Tibial nerve (tissue), 4 donors: ENCODE measurements at regions not wholly inside any gene's neighbourhood (a gene's known extent, or its start where the extent isn't known, plus 50 kb on each side); places are given as distances from the start of the nearest gene placed in this dataset.

Source experiments
- DNase-seq, 2 donors: peaks; one replicate each; pipeline ENCODE4 v3.0.0-alpha.2; 2019; ENCODE audit warnings: low spot score in 2 of 2
- H3K27ac ChIP-seq, 4 donors: fragments of 200-600 bp; sonication (generic) in 3 of 4; one replicate each; pipeline ENCODE4 v1.5.1; 2017 to 2019; ENCODE audit warnings: mild to moderate bottlenecking in 1 of 4
- H3K27me3 ChIP-seq, 2 donors: fragments of 200-600 bp; sonication (generic) in 1 of 2; one replicate each; pipeline versions ENCODE4 v1.5.1 to v1.6.0; 2017 to 2019
- H3K36me3 ChIP-seq, 3 donors: fragments of 200-600 bp; sonication (generic); one replicate each; pipeline ENCODE4 v1.5.1; 2018 to 2019
- H3K4me1 ChIP-seq, 4 donors: fragments of 200-600 bp; sonication (generic) in 3 of 4; one replicate each; pipeline ENCODE4 v1.5.1; 2017 to 2019
- H3K4me3 ChIP-seq, 4 donors: fragments of 200-600 bp; sonication (generic) in 3 of 4; one replicate each; pipeline ENCODE4 v1.5.1; 2017 to 2019; ENCODE audit warnings: mild to moderate bottlenecking in 1 of 4, moderate library complexity in 1 of 4
- H3K9me3 ChIP-seq, 4 donors: fragments of 200-600 bp; sonication (generic) in 3 of 4; one replicate each; pipeline ENCODE4 v1.5.1; 2017 to 2019
- EP300 ChIP-seq, 2 donors: sonication (generic); formaldehyde crosslinking; IDR thresholded peaks; one replicate each; pipeline ENCODE4 v1.6.1; 2017; ENCODE audit warnings: antibody characterized with exemption in 2 of 2, mild to moderate bottlenecking in 1 of 2
- POLR2A ChIP-seq, 2 donors: fragments of 450-650 bp; IDR thresholded peaks; one replicate each; pipeline ENCODE4 v1.6.1; 2017; ENCODE audit warnings: antibody characterized with exemption in 2 of 2, mild to moderate bottlenecking in 2 of 2, moderate library complexity in 2 of 2
- WGBS, 2 donors: methylation state at CpG; one replicate each; pipeline ENCODE4 v1.1.5; 2018; 5-methylcytosine and 5-hydroxymethylcytosine counted together
- TF ChIP-seq, protein P1 (sequence below), 5 experiments: fragments of 200-600 bp in 3 of 5; fragments of 450-650 bp in 2 of 5; sonication (generic) in 3 of 5; IDR thresholded peaks; one replicate each; pipeline ENCODE4 v1.5.1; 2016 to 2019; ENCODE audit warnings: antibody characterized with exemption in 5 of 5, mild to moderate bottlenecking in 3 of 5, moderate library complexity in 2 of 5

DNA sequence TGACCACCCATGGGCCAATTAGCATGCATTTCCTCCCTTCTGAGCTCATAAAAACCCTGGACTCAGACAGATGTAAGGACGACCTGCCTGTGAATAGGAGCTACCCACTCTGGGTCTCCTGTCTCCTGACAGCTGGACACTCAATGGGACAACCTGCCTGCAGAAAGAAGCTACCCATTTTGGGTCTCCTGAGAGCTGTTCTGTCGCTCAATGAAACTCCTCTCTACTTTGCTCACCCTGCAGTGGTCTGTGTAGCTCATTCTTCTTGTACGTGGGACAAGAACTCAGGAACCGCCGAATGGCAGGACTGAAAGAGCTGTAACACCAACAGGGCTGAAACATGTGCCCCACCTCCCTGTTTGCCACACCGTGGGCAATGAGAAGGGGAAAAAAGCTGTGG, 60.3 kb upstream of the DYNC1I2 start:
- H3K27me3 ChIP-seq = no peaks in the 10 kb centered on the region
- no peak for DNase-seq
- TF ChIP-seq POLR2A (IDR thresholded peaks at IDR 0.05) = no peak
- TF ChIP-seq, protein P1, sequence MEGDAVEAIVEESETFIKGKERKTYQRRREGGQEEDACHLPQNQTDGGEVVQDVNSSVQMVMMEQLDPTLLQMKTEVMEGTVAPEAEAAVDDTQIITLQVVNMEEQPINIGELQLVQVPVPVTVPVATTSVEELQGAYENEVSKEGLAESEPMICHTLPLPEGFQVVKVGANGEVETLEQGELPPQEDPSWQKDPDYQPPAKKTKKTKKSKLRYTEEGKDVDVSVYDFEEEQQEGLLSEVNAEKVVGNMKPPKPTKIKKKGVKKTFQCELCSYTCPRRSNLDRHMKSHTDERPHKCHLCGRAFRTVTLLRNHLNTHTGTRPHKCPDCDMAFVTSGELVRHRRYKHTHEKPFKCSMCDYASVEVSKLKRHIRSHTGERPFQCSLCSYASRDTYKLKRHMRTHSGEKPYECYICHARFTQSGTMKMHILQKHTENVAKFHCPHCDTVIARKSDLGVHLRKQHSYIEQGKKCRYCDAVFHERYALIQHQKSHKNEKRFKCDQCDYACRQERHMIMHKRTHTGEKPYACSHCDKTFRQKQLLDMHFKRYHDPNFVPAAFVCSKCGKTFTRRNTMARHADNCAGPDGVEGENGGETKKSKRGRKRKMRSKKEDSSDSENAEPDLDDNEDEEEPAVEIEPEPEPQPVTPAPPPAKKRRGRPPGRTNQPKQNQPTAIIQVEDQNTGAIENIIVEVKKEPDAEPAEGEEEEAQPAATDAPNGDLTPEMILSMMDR (IDR thresholded peaks at IDR 0.05) = no peak
- no peak for TF ChIP-seq EP300 (IDR thresholded peaks at IDR 0.05)
- no peak overlapping the region for H3K4me3 ChIP-seq
- no peaks in the 10 kb centered on the region for H3K4me1 ChIP-seq
- 79 to 89% methylated on average over 6 of the region's 6 CpGs for WGBS, 2 donors
- H3K9me3 ChIP-seq = peaks cover 0 to 39% (median 5%) of the 10 kb centered on the region in 4 donors
- H3K36me3 ChIP-seq = no peaks in the 10 kb centered on the region
- H3K27ac ChIP-seq = no peak overlapping the region

DNA sequence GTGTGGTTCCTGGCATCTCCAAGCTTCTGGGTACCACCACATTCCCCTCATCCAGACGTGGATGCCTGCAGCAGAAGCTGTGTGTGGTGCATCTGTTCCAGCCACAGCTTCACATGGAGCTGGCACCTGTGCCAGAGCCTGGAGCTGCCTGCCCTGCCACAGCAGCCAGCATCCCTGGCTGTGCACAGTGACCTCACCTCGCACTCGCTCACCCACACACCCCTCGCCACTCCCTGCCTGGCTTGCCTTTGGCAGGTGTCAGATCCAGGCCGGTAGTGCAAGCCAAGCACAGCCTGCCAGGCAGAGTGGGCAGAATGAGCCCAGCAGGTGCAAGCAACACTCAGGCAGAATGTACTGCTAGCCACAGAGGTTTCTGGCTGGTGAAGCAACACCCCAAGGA, 59.9 kb upstream of the DYNC1I2 start:
- Histone ChIP-seq H3K4me1 (no peaks in the 10 kb centered on the region), H3K27me3 (no peaks in the 10 kb centered on the region), H3K27ac (no peak overlapping the region), H3K4me3 (no peak overlapping the region), H3K36me3 (no peaks in the 10 kb centered on the region), H3K9me3 (peaks cover 0 to 44% (median 6%) of the 10 kb centered on the region in 4 donors)
- no peak for DNase-seq
- no peak for TF ChIP-seq EP300 (IDR thresholded peaks at IDR 0.05)
- no peak for TF ChIP-seq POLR2A (IDR thresholded peaks at IDR 0.05)
- TF ChIP-seq, protein P1 (IDR thresholded peaks at IDR 0.05) = no peak
- 88 to 91% methylated on average over 5 of the region's 5 CpGs for WGBS, 2 donors

DNA sequence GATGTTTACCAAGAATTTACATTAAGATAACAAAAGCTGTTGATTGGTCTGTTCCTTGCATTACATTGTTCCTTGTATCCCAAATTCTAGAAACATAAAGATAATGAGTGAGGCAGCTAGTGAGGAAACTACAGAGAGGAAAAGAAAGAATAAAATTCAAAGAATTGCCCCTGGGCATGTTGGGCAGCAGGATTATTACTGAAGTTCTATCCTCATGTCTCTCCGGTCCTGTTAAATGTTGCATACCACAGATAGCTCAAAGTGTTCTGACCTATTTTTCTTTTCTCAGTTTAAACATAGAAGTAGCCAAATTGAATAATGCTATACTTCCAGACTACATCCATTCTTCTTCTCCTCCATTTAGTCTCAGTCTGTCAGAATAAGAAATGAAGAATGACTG, 58.2 kb upstream of the DYNC1I2 start:
- Histone ChIP-seq H3K9me3 (peaks cover 0 to 54% (median 6%) of the 10 kb centered on the region in 4 donors), H3K4me3 (no peak overlapping the region), H3K27ac (no peak overlapping the region), H3K36me3 (no peaks in the 10 kb centered on the region), H3K4me1 (no peaks in the 10 kb centered on the region), H3K27me3 (no peaks in the 10 kb centered on the region)
- TF ChIP-seq POLR2A (IDR thresholded peaks at IDR 0.05) (no peak), EP300 (IDR thresholded peaks at IDR 0.05) (no peak)
- TF ChIP-seq, protein P1 (IDR thresholded peaks at IDR 0.05) = no peak
- no peak for DNase-seq
- WGBS, 2 donors = 60 to 63% methylated on average over 1 of the region's 1 CpG

DNA sequence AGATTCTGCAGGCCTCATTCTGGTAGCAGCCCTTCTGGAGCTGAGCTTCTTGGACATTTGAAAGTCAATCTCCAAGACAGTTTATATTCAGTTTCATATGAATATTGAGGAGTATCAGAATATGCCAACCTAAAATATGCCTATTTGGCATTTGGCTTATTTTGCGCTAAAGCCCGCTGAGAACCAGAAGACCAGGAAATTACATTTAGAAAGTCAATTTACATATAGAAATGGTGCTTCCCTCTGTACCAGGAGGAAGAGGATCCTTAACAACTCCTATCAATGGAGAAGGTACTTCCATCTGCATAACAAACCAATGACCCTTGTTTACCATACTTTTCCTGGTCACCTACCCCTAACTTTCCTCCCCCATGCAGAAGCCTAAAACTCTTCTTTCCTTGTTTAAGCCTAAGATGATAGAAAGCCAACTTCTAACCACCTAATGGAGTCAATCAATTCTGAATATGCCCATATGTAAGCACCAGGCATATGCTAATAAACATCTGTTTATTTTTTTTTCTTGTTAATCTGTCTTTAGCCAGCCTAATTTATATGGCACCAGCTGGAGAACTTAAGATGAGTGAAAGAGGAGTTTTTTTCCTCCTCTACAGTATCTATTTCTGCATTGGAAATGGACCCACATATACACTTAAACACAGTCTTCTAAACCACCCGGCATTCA, 57.0 kb upstream of the DYNC1I2 start:
- DNase-seq = no peak
- WGBS, 2 donors = 94 to 98% methylated on average over 3 of the region's 3 CpGs
- H3K27ac ChIP-seq = no peak overlapping the region
- peaks cover 0 to 54% (median 6%) of the 10 kb centered on the region in 4 donors for H3K9me3 ChIP-seq
- no peaks in the 10 kb centered on the region for H3K27me3 ChIP-seq
- no peak overlapping the region for H3K4me3 ChIP-seq
- H3K4me1 ChIP-seq = no peaks in the 10 kb centered on the region
- H3K36me3 ChIP-seq = no peaks in the 10 kb centered on the region
- TF ChIP-seq EP300 (IDR thresholded peaks at IDR 0.05) (no peak), POLR2A (IDR thresholded peaks at IDR 0.05) (no peak)
- TF ChIP-seq, protein P1 (IDR thresholded peaks at IDR 0.05) = no peak

DNA sequence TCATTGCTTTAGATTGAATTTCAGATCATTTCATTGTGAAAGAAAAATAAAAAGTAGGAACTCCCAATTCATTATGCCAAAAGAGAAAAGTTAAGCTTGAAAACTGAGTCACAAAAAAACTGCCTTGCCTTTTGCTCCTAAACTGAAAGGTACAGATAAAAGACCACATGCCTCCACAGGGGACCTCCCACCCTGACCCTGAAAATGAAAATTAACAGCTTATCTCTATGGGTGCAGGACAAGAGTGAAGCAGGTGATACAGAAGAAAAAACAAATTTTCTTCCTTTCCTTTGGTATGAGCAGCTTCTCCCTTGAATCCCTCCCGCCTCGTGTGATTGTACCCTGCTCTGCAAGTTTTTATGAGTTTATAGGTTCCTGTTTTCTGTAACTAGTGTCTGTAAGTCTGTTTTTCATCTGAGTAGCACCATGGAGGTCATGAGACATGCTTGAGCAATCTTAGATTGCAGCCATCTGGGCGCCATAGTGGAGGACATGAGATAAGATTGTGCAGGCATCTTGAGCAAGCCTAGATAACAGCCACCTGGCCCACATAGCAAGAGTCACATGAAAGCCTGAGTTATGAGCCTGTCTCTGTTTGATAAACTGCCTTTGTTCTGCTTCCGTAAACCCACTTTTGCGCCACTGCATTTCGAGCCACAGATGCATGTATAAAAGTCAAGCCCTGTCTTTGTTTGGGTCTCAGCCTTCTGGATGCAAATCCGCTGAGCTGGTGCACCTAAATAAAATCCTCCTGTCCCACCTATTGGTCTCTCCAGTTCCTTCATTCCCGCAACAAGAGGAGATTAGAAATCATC, 56.2 kb upstream of the DYNC1I2 start:
- TF ChIP-seq, protein P1 (IDR thresholded peaks at IDR 0.05) = no peak
- TF ChIP-seq POLR2A (IDR thresholded peaks at IDR 0.05) (no peak), EP300 (IDR thresholded peaks at IDR 0.05) (no peak)
- WGBS, 2 donors = 85 to 87% methylated on average over 8 of the region's 8 CpGs

More for the DNA sequence above, 56.2 kb upstream of the DYNC1I2 start:
- Histone ChIP-seq H3K4me1 (no peaks in the 10 kb centered on the region), H3K36me3 (no peaks in the 10 kb centered on the region), H3K27me3 (no peaks in the 10 kb centered on the region), H3K9me3 (peaks cover 0 to 54% (median 6%) of the 10 kb centered on the region in 4 donors), H3K4me3 (no peak overlapping the region), H3K27ac (no peak overlapping the region)
- DNase-seq = no peak
